ENCODE measurements at regions not wholly inside any gene's neighbourhood (a gene's known extent, or its start where the extent isn't known, plus 50 kb on each side); places are given as distances from the start of the nearest gene placed in this dataset.

DNA sequence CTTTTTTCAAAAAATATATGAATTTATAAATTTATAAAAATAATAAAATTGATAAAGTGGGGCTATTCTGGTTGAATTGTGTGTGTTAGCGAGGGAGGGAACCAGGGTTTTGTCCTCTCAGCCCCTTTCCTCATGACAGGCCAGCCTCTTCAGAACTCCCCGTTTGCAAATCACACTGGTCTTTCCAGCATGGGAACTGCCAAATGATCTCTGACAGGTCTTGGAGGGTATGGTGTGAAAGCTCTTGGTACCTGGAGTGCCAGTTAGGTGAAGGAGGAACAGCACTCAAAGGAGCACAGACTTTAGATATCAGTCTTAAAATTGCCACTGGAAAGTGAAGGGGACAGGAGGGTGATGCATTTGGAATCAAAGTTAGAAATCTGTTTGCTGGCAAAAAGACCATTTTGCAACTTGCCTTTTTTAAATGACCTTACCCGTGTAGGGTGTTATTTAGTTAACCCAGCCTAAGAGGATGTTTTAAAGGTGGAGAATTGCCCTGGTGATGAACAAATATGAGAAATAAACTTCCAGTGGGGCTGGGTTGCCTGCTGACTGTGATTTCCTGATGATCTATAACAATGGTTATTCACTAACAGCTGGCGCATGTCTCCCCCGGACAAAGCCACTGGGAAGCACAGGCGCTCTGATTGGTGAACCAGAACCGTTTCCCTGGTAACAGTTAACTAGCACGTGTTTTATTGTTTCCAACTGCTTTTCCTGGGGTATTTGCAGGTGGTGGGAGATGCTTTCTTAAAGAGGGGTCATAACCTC is 85.3 kb upstream of the EFEMP1 start:
- TF ChIP-seq POLR2AphosphoS5 (IDR thresholded peaks at IDR 0.05; ENCODE audit: borderline replicate concordance, low read depth, low read length) (no peak), FOXP2 (optimal IDR thresholded peaks at IDR 0.05; ENCODE audit: control extremely low read depth, extremely low read length, insufficient read depth) (no peak), EZH2 (IDR thresholded peaks at IDR 0.05) (no peak)
